PC-3 (cell line): ENCODE measurements at regions not wholly inside any gene's neighbourhood (a gene's known extent, or its start where the extent isn't known, plus 50 kb on each side); places are given as distances from the start of the nearest gene placed in this dataset.
A peak's percentile ranks its signal among the peaks of the same experiment; 100 is the strongest.

Experiments
- ATAC-seq: fragments of 200-7000 bp; cut with Tn5 transposase; 2 replicates; pipeline ENCODE4 v1.9.1; 2020; ENCODE audit warnings: mild to moderate bottlenecking, moderate library complexity
- BruUV-seq: library from RNA; stranded (reverse); fragments of 400-500 nt; replicated peaks from 2 replicates; lab custom pipeline; 2021; lab: Mats Ljungman, UMichigan
- CTCF ChIA-PET: fragments of 300-600 bp; sonication (Branson Sonifier 250); formaldehyde crosslinking; loops from one replicate; lab custom pipeline; 2022; ENCODE audit warnings: antibody characterized with exemption; lab: Charles Lee
- POLR2A ChIA-PET: fragments of 300-600 bp; sonication (Branson Sonifier 250); formaldehyde crosslinking; loops from one replicate; lab custom pipeline; 2022; ENCODE audit warnings: antibody characterized with exemption; ENCODE audit not compliant: unreplicated experiment; lab: Charles Lee
- DNase-seq: peaks from one replicate; pipeline ENCODE4 v3.0.0-alpha.2; 2015
- H2AFZ ChIP-seq: fragments of 300-600 bp; sonication (generic); 2 replicates; pipeline ENCODE4 v1.6.0; 2016; ENCODE audit warnings: antibody characterized with exemption, low read length
- H3F3A ChIP-seq: fragments of 300-600 bp; sonication (generic); one replicate; pipeline ENCODE4 v1.6.0; 2017; ENCODE audit warnings: antibody characterized with exemption, low read length, control low read depth, mild to moderate bottlenecking; ENCODE audit not compliant: unreplicated experiment
- H3K27ac ChIP-seq: fragments of 300-600 bp; sonication (generic); 2 replicates; pipeline ENCODE4 v1.5.1; 2016; ENCODE audit warnings: mild to moderate bottlenecking, low read length
- H3K27me3 ChIP-seq: fragments of 300-600 bp; sonication (generic); 2 replicates; pipeline ENCODE4 v1.6.1; 2016; ENCODE audit warnings: low read length, mixed read lengths
- H3K36me3 ChIP-seq: fragments of 300-600 bp; sonication (generic); 2 replicates; pipeline ENCODE4 v1.6.1; 2016; ENCODE audit warnings: low read depth, mixed run types, low read length, mixed read lengths
- H3K4me1 ChIP-seq: fragments of 300-600 bp; sonication (generic); 2 replicates; pipeline ENCODE4 v1.5.1; 2016; ENCODE audit warnings: low read length; ENCODE audit not compliant: insufficient read depth
- H3K4me2 ChIP-seq: fragments of 300-600 bp; sonication (generic); 2 replicates; pipeline ENCODE4 v1.6.0; 2016; ENCODE audit warnings: low read length
- H3K4me3 ChIP-seq: fragments of 300-600 bp; sonication (generic); 2 replicates; pipeline ENCODE4 v1.5.1; 2016; ENCODE audit warnings: mild to moderate bottlenecking, low read length, mixed read lengths
- H3K79me2 ChIP-seq: fragments of 300-600 bp; sonication (generic); 2 replicates; pipeline ENCODE4 v1.6.1; 2017; ENCODE audit warnings: low read length, mixed read lengths
- H3K9ac ChIP-seq: fragments of 300-600 bp; sonication (generic); 2 replicates; pipeline ENCODE4 v1.6.0; 2016; ENCODE audit warnings: mild to moderate bottlenecking, low read length
- H3K9me2 ChIP-seq: fragments of 300-600 bp; sonication (generic); replicated peaks from 2 replicates; pipeline ENCODE4 v1.6.1; 2016; ENCODE audit warnings: mixed run types, low read length, mixed read lengths
- H3K9me3 ChIP-seq: fragments of 300-600 bp; sonication (generic); 2 replicates; pipeline ENCODE4 v1.6.1; 2016; ENCODE audit warnings: low read length, mixed read lengths
- H4K20me1 ChIP-seq: fragments of 300-600 bp; sonication (generic); 2 replicates; pipeline ENCODE4 v1.6.1; 2016; ENCODE audit warnings: low read length, mixed read lengths
- EZH2 ChIP-seq: fragments of 300-600 bp; sonication (generic); IDR thresholded peaks from one replicate; pipeline ENCODE4 v1.6.1; 2017; ENCODE audit warnings: antibody characterized with exemption, mild to moderate bottlenecking, low read length; ENCODE audit not compliant: unreplicated experiment
- EZH2phosphoT487 ChIP-seq: fragments of 300-600 bp; sonication (generic); IDR thresholded peaks from 2 replicates; pipeline ENCODE4 v1.6.1; 2018; ENCODE audit warnings: mild to moderate bottlenecking, antibody characterized with exemption, low read length, borderline replicate concordance
- intact Hi-C: fragments of 100-400 bp; cut with micrococcal nuclease; formaldehyde crosslinking; loops from 2 replicates; pipeline ENCODE4 v1.9.0; 2023
- TF ChIP-seq, protein P1 (sequence below): fragments of 300-600 bp; sonication (generic); conservative IDR thresholded peaks from 2 replicates; pipeline ENCODE4 v1.5.1; 2017; ENCODE audit warnings: antibody characterized with exemption, low read depth, mild to moderate bottlenecking, low read length

DNA sequence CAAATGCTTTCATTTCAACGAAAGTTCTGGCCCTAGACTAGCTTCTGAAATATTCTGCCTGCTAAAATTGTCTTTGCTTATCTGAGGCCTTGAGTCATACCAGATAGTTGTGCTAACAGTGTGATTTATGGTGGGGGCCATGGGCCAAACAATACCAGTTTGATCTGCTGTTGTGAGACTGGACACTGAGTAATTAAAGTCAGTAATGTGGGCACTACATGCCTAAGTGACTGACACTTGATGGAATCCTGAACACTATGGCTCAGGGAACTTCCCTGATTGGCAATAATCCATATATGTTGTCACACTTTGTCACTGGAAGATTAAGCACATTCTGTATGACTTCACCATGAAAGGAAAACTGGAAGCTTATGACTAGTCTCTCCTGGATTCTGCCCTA is 127.6 kb upstream of the CYLC2 start:
- DNase-seq = peak; percentile 57
- H3K9ac ChIP-seq = no peak overlapping the region
- ATAC-seq = peak; percentile 18; the same call in 1 of the 2 replicates
- H3K9me2 ChIP-seq = no peaks in the 10 kb centered on the region
- no peaks in the 10 kb centered on the region for H3K9me3 ChIP-seq
- H3K4me1 ChIP-seq = no peaks in the 10 kb centered on the region
- no peaks in the 10 kb centered on the region for H3K27me3 ChIP-seq
- TF ChIP-seq, protein P1, sequence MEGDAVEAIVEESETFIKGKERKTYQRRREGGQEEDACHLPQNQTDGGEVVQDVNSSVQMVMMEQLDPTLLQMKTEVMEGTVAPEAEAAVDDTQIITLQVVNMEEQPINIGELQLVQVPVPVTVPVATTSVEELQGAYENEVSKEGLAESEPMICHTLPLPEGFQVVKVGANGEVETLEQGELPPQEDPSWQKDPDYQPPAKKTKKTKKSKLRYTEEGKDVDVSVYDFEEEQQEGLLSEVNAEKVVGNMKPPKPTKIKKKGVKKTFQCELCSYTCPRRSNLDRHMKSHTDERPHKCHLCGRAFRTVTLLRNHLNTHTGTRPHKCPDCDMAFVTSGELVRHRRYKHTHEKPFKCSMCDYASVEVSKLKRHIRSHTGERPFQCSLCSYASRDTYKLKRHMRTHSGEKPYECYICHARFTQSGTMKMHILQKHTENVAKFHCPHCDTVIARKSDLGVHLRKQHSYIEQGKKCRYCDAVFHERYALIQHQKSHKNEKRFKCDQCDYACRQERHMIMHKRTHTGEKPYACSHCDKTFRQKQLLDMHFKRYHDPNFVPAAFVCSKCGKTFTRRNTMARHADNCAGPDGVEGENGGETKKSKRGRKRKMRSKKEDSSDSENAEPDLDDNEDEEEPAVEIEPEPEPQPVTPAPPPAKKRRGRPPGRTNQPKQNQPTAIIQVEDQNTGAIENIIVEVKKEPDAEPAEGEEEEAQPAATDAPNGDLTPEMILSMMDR = no peak
- TF ChIP-seq EZH2phosphoT487 = no peak
- CTCF ChIA-PET = no interaction called here
- H3K79me2 ChIP-seq = no peaks in the 10 kb centered on the region
- no peak overlapping the region for H3K4me2 ChIP-seq
- no peaks in the 10 kb centered on the region for H3K36me3 ChIP-seq
- H2AFZ ChIP-seq = no peak overlapping the region
- H3K4me3 ChIP-seq = no peak overlapping the region
- POLR2A ChIA-PET = no interaction called here
- H4K20me1 ChIP-seq = no peaks in the 10 kb centered on the region
- H3F3A ChIP-seq = no peaks in the 10 kb centered on the region
- no TSS peak for BruUV-seq
- H3K27ac ChIP-seq = no peak overlapping the region
- intact Hi-C loops = no loop called here

DNA sequence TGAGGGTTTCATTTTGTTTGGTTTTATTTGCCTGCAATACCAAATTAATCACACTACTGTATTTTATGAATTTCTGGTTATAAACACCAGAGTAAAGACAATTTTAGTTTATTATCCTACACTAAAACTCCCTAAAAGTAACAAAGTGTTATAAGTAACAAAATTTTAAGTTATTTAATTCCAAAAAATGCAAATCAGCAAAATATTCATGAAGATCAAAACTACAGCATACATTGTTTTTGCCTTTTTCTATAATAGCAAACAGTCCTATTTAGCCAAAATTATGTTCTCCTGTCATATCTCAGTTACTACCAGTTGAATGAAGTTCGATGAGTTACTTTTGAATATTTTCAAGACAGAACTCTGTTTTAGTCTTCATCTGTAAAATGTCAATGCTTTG is 132.7 kb upstream of the CYLC2 start:
- Histone ChIP-seq H3K27me3 (no peaks in the 10 kb centered on the region), H3K9me2 (no peaks in the 10 kb centered on the region), H3K79me2 (no peaks in the 10 kb centered on the region), H3F3A (no peaks in the 10 kb centered on the region), H3K4me1 (no peaks in the 10 kb centered on the region), H3K27ac (no peak overlapping the region), H2AFZ (no peak overlapping the region), H3K4me3 (no peak overlapping the region), H3K9me3 (no peaks in the 10 kb centered on the region), H3K4me2 (no peak overlapping the region), H3K36me3 (no peaks in the 10 kb centered on the region), H4K20me1 (no peaks in the 10 kb centered on the region), H3K9ac (no peak overlapping the region)
- ATAC-seq (no peak), DNase-seq (no peak)
- intact Hi-C loops = no loop called here
- BruUV-seq = no TSS peak
- TF ChIP-seq, protein P1 = no peak
- TF ChIP-seq EZH2phosphoT487 = no peak
- no peak for TF ChIP-seq EZH2
- ChIA-PET POLR2A (no interaction called here), CTCF (no interaction called here)

DNA sequence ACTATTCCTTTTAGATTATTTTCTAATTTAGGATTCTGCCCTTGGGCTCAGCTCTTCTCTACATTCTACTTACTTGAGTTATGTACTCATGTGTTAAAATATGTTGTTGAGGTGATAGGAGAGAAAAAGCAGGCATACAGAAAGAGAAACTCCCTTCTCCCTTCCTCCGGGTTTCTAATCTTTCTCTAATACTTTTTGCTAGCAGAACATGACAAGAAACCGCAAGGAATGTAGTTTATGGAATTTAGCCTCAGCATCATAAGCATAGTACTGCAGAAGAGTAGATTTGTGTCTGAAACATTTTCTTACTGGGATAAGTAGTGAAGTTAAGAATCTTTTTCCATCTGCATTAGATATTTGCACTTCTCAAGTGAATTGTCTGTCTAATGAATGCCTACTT is 139.5 kb upstream of the CYLC2 start:
- no peak overlapping the region for H2AFZ ChIP-seq
- H3K4me3 ChIP-seq = no peak overlapping the region
- CTCF ChIA-PET = no interaction called here
- POLR2A ChIA-PET = no interaction called here
- BruUV-seq = no TSS peak
- no peak overlapping the region for H3K9ac ChIP-seq
- H3K9me3 ChIP-seq = no peaks in the 10 kb centered on the region
- H4K20me1 ChIP-seq = no peaks in the 10 kb centered on the region
- no peaks in the 10 kb centered on the region for H3K79me2 ChIP-seq
- TF ChIP-seq EZH2phosphoT487 = no peak
- TF ChIP-seq EZH2 = no peak
- TF ChIP-seq, protein P1 = no peak
- ATAC-seq (no peak), DNase-seq (no peak)
- H3K27ac ChIP-seq = no peak overlapping the region
- H3K4me2 ChIP-seq = no peak overlapping the region
- H3K27me3 ChIP-seq = no peaks in the 10 kb centered on the region
- no peaks in the 10 kb centered on the region for H3K36me3 ChIP-seq
- no peaks in the 10 kb centered on the region for H3K9me2 ChIP-seq
- no peaks in the 10 kb centered on the region for H3F3A ChIP-seq
- intact Hi-C loops = no loop called here
- no peaks in the 10 kb centered on the region for H3K4me1 ChIP-seq
